Caco-2 (cell line): ENCODE measurements at regions not wholly inside any gene's neighbourhood (a gene's known extent, or its start where the extent isn't known, plus 50 kb on each side); places are given as distances from the start of the nearest gene placed in this dataset.

Experiments
- BruUV-seq: library from RNA; stranded (reverse); fragments of 400-500 nt; replicated peaks from 2 replicates; lab custom pipeline; 2021; lab: Mats Ljungman, UMichigan
- CTCF ChIA-PET: fragments of 300-600 bp; sonication (Branson Sonifier 250); formaldehyde crosslinking; loops from one replicate; lab custom pipeline; 2022; ENCODE audit warnings: antibody characterized with exemption; lab: Charles Lee
- POLR2A ChIA-PET: fragments of 300-600 bp; sonication (Branson Sonifier 250); formaldehyde crosslinking; loops from one replicate; lab custom pipeline; 2022; ENCODE audit warnings: antibody characterized with exemption; lab: Charles Lee
- DNase-seq, 2 experiments: peaks; one replicate each; pipeline versions ENCODE4 v3.0.0 to v3.0.0-alpha.2; 2020 to 2022
- H3K27me3 ChIP-seq: replicated peaks from 2 replicates; pipeline ENCODE4 v1.6.0; 2011; ENCODE audit warnings: low read length; ENCODE audit not compliant: control insufficient read depth, insufficient read depth
- H3K36me3 ChIP-seq: 2 replicates; pipeline ENCODE4 v1.5.1; 2011; ENCODE audit warnings: low read length; ENCODE audit not compliant: control insufficient read depth, insufficient read depth
- H3K4me1 ChIP-seq: fragments of 250-450 bp; sonication (Bioruptor Pico); 2 replicates; pipeline ENCODE4 v1.5.1; 2020; ENCODE audit warnings: mild to moderate bottlenecking
- H3K4me3 ChIP-seq: 2 replicates; pipeline ENCODE4 v1.5.1; 2011; ENCODE audit warnings: low read depth, mild to moderate bottlenecking, control low read depth, low read length
- H3K9me3 ChIP-seq: fragments of 250-450 bp; sonication (Bioruptor Pico); 2 replicates; pipeline ENCODE4 v1.5.1; 2020; ENCODE audit warnings: mild to moderate bottlenecking, moderate library complexity
- H3K27ac Mint-ChIP-seq: one replicate; pipeline ENCODE4 v1.8.0; 2022; ENCODE audit warnings: mixed read lengths; ENCODE audit not compliant: unreplicated experiment
- H3K27me3 Mint-ChIP-seq: one replicate; pipeline ENCODE4 v1.8.0; 2022; ENCODE audit warnings: mixed read lengths; ENCODE audit not compliant: insufficient read depth, unreplicated experiment
- H3K36me3 Mint-ChIP-seq: one replicate; pipeline ENCODE4 v1.8.0; 2022; ENCODE audit warnings: mild to moderate bottlenecking, mixed read lengths; ENCODE audit not compliant: insufficient read depth, unreplicated experiment
- H3K4me1 Mint-ChIP-seq: one replicate; pipeline ENCODE4 v1.8.0; 2022; ENCODE audit warnings: low read depth, mixed read lengths; ENCODE audit not compliant: unreplicated experiment
- H3K4me3 Mint-ChIP-seq: one replicate; pipeline ENCODE4 v1.8.0; 2022; ENCODE audit warnings: mild to moderate bottlenecking, moderate library complexity, mixed read lengths; ENCODE audit not compliant: unreplicated experiment
- H3K9me3 Mint-ChIP-seq: one replicate; pipeline ENCODE4 v1.8.0; 2022; ENCODE audit warnings: mixed read lengths; ENCODE audit not compliant: unreplicated experiment
- intact Hi-C: fragments of 100-400 bp; cut with micrococcal nuclease; formaldehyde crosslinking; loops from one replicate; pipeline ENCODE4 v1.10.0; 2022; ENCODE audit not compliant: unreplicated experiment
- TF ChIP-seq, protein P1 (sequence below), 2 experiments: fragments of 200-600 bp in 1 of 2; IDR thresholded peaks; 1 replicate in 1 of 2; 2 replicates in 1 of 2; pipeline versions ENCODE4 v1.5.1 to v1.8.0; 2011 to 2022; ENCODE audit warnings: antibody characterized with exemption in 1 of 2, control low read depth in 1 of 2, inconsistent platforms in 1 of 2, low read depth in 1 of 2, low read length in 1 of 2, mild to moderate bottlenecking in 1 of 2, moderate library complexity in 1 of 2; ENCODE audit not compliant: insufficient read depth in 1 of 2, severe bottlenecking in 1 of 2, unreplicated experiment in 1 of 2

DNA sequence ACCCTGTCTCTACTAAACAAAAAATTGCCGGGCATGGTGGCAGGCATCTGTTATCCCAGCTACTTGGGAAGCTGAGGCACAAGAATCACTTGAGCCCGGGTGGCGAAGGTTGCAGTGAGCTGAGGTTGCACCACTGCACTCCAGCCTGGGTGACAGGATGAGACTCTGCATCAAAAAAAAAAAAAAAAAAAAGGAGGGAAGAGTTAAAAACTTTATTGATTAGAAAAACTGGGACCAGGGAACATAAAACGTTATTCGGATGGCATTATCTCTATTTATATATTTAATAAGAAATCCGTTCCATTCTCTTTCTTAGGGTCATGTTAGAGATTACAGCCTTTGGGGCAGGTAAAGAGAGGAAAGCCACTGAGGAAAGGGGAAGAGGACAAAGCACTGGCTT is 197.5 kb downstream of the BCR start:
- CTCF ChIA-PET, result interaction anchor here (1.7 kb wide), 1 partner anchor 8 kb away, joined by 5 read pairs; no protein-coding TSS in a partner anchor
- H3K36me3 Mint-ChIP-seq, result no peaks in the 10 kb centered on the region

GRCh38 chr22:23376256-23376655 is 195.9 kb downstream of the BCR start:
- no TSS peak for BruUV-seq
- POLR2A ChIA-PET, result no interaction called here
- peak in 1 of 2 experiments; percentile 28 for DNase-seq
- no peaks in the 10 kb centered on the region for H3K9me3 Mint-ChIP-seq
- intact Hi-C loops, result no loop called here
- TF ChIP-seq, protein P1, sequence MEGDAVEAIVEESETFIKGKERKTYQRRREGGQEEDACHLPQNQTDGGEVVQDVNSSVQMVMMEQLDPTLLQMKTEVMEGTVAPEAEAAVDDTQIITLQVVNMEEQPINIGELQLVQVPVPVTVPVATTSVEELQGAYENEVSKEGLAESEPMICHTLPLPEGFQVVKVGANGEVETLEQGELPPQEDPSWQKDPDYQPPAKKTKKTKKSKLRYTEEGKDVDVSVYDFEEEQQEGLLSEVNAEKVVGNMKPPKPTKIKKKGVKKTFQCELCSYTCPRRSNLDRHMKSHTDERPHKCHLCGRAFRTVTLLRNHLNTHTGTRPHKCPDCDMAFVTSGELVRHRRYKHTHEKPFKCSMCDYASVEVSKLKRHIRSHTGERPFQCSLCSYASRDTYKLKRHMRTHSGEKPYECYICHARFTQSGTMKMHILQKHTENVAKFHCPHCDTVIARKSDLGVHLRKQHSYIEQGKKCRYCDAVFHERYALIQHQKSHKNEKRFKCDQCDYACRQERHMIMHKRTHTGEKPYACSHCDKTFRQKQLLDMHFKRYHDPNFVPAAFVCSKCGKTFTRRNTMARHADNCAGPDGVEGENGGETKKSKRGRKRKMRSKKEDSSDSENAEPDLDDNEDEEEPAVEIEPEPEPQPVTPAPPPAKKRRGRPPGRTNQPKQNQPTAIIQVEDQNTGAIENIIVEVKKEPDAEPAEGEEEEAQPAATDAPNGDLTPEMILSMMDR (IDR thresholded peaks at IDR 0.05; ENCODE audit: insufficient read depth in 1 of 2, low read depth in 1 of 2, low read length in 1 of 2, severe bottlenecking in 1 of 2, unreplicated experiment in 1 of 2), result peak in 1 of 2 experiments; percentile 33
- H3K36me3 Mint-ChIP-seq, result no peaks in the 10 kb centered on the region
- H3K4me3 ChIP-seq, result no peak overlapping the region
- peaks cover 5% of the 10 kb centered on the region for H3K27me3 Mint-ChIP-seq
- no peaks in the 10 kb centered on the region for H3K4me1 ChIP-seq
- H3K4me3 Mint-ChIP-seq, result no peak overlapping the region
- no peaks in the 10 kb centered on the region for H3K9me3 ChIP-seq
- H3K27me3 ChIP-seq, result no peaks in the 10 kb centered on the region
- H3K36me3 ChIP-seq, result no peaks in the 10 kb centered on the region
- no peak overlapping the region for H3K27ac Mint-ChIP-seq
- CTCF ChIA-PET, result interaction anchor here (0.7 to 1.2 kb wide), 3 partner anchors 9 to 11 kb away, joined by 3 to 5 read pairs (median 3); no protein-coding TSS in a partner anchor
- no peaks in the 10 kb centered on the region for H3K4me1 Mint-ChIP-seq

More for the DNA sequence above, 197.5 kb downstream of the BCR start:
- no peak for DNase-seq
- TF ChIP-seq, protein P1 (IDR thresholded peaks at IDR 0.05; ENCODE audit: insufficient read depth in 1 of 2, low read depth in 1 of 2, low read length in 1 of 2, severe bottlenecking in 1 of 2, unreplicated experiment in 1 of 2), result no peak
- H3K4me3 ChIP-seq, result no peak overlapping the region
- Mint-ChIP-seq H3K9me3 (no peaks in the 10 kb centered on the region), H3K4me1 (no peaks in the 10 kb centered on the region), H3K4me3 (no peak overlapping the region), H3K27me3 (peaks cover 5% of the 10 kb centered on the region), H3K27ac (no peak overlapping the region)
- intact Hi-C loops, result no loop called here
- no peaks in the 10 kb centered on the region for H3K27me3 ChIP-seq
- no peaks in the 10 kb centered on the region for H3K9me3 ChIP-seq
- H3K36me3 ChIP-seq, result no peaks in the 10 kb centered on the region
- H3K4me1 ChIP-seq, result no peaks in the 10 kb centered on the region
- POLR2A ChIA-PET, result no interaction called here
- no TSS peak for BruUV-seq

- CTCF ChIA-PET, result interaction anchor here (0.6 to 1.0 kb wide), 3 partner anchors 11 to 33 kb away, joined by 3 to 5 read pairs (median 4); no protein-coding TSS in a partner anchor
- no peaks in the 10 kb centered on the region for H3K36me3 Mint-ChIP-seq
These were observed 194.9 kb downstream of the BCR start for GRCh38 chr22:23375031-23375827.

More at GRCh38 chr22:23375031-23375827, 194.9 kb downstream of the BCR start:
- no peaks in the 10 kb centered on the region for H3K9me3 ChIP-seq
- H3K4me3 Mint-ChIP-seq, result no peak overlapping the region
- no peak for DNase-seq
- no peaks in the 10 kb centered on the region for H3K4me1 Mint-ChIP-seq
- H3K27me3 ChIP-seq, result no peaks in the 10 kb centered on the region
- H3K27me3 Mint-ChIP-seq, result no peaks in the 10 kb centered on the region
- no peaks in the 10 kb centered on the region for H3K4me1 ChIP-seq
- H3K9me3 Mint-ChIP-seq, result no peaks in the 10 kb centered on the region
- intact Hi-C loops, result no loop called here
- no TSS peak for BruUV-seq
- peak overlapping the region; percentile 5 for H3K27ac Mint-ChIP-seq
- TF ChIP-seq, protein P1 (IDR thresholded peaks at IDR 0.05; ENCODE audit: insufficient read depth in 1 of 2, low read depth in 1 of 2, low read length in 1 of 2, severe bottlenecking in 1 of 2, unreplicated experiment in 1 of 2), result no peak
- no peak overlapping the region for H3K4me3 ChIP-seq
- H3K36me3 ChIP-seq, result no peaks in the 10 kb centered on the region
- POLR2A ChIA-PET, result no interaction called here
